ENCODE measurements at regions not wholly inside any gene's neighbourhood (a gene's known extent, or its start where the extent isn't known, plus 50 kb on each side); places are given as distances from the start of the nearest gene placed in this dataset.

GRCh38 chr4:124018383-124019317, 622.1 kb downstream of the SPRY1 start:
- peak; percentile 91 for DNase-seq

DNA sequence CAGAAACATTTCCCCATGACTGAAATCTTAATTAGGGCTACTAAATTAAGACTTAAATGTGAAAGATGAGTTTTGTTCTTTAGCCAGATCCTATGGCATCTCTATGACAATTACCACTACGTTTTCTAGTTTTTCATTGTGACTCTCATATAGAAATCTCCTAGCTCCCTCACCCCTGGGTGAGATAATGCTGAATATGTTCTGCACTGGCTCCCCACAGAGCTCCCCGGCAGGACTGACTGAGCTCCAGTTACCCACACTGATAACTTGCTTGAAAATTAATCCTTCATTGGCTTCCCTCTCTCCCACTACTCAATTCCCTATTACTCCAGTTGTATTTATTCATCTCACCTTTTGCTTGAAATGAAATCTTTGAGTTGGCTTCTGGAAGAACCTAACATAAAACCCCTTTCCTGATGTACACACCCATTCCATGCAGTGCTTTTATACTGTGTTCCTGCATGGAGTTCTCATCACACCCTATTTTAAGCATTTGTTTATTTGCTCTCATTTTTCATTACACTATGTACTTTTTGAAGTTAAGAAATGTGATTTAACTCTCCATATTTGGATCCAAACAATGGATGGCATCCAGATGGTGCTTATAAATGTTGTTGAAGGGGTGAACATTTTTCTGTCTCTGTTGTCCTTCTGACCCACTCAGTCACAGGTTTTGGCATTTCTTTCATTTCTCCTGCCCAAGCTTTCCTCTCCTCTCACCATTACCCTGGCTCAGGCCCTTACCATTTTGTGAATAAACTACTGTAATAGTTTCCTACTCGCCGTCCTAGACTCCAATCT, 623.4 kb downstream of the SPRY1 start:
- no peak for DNase-seq

- no peak for DNase-seq
Measured at GRCh38 chr4:124025000-124025399, 628.4 kb downstream of the SPRY1 start.

- no peak for DNase-seq
Measured at GRCh38 chr4:124025428-124025827, 628.8 kb downstream of the SPRY1 start.

DNA sequence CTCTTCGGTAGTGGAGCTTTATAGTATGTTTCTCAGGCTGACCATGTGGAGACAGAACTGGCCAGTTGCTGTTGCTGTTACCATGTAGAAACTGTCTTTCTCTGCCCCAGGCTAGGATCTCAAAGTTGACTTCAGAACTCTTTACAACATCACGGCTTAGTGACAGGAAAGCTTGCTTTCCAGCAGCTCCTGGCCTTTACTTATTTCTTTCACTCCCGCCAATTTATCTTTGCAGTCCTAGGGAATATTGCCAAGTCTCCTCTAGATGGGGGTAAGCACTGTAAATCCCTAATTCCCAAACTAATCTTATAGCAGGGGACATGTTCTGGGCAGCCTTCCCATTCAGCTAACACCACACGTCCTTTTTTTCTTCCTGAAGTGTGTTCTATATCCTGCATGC, 631.6 kb downstream of the SPRY1 start:
- no peak for DNase-seq

DNA sequence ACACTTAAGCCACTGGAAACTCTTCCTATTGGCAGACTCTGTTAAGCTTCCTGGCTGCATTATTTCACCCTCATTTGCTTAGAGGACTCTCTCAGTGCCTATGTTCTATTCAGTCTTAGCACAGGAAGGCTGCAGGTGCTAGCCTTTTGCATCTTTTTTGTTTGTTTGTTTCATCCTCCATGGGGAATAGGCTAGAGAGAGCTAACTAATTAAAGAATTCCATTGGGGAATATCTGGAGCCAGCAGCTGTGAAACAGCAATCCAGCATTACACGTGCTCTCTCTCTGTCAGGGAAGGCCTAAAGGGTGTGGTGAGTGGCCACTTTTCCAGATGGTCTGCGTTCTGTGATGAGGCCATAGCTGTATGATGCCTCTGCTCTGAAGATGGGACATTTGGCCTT, 633.6 kb downstream of the SPRY1 start:
- no peak for DNase-seq

- no peak for DNase-seq
Measured at GRCh38 chr4:124032035-124032434, 635.4 kb downstream of the SPRY1 start.

DNA sequence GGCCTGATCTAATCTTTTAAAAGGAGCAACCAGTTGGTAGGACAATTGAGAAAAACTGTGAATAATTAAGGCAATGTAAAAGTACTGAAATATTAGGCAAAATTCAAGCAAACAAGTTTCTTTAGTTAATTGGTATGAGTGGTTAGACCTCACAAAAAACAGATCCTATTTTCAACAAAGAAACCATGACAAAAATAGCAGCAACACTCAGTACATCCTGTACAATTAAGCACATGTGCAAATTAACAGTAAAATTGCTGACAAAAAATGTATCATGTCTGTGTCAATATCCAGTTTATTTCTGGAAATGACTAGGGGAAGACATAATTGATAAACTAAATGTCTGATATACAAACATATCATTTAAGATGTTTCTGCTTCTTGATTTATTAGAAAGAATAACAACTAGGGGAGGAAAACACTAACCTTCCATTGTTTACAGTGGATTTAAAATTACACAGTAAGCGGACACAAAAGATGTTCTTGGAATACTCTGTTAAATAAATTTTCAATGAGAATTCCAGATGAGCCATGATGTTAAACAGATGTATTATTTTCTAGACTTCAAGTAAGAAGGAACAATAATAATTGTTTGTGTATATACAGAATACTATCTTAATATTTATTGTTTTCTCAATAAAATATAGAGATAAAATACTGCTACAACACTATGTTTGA, 638.9 kb downstream of the SPRY1 start:
- DNase-seq = no peak

- no peak for DNase-seq
Measured at GRCh38 chr4:124037236-124037635, 640.6 kb downstream of the SPRY1 start.

GRCh38 chr4:124044330-124044729, 647.7 kb downstream of the SPRY1 start:
- DNase-seq = no peak

- DNase-seq = no peak
Measured at GRCh38 chr4:124044867-124045266, 648.3 kb downstream of the SPRY1 start.

DNA sequence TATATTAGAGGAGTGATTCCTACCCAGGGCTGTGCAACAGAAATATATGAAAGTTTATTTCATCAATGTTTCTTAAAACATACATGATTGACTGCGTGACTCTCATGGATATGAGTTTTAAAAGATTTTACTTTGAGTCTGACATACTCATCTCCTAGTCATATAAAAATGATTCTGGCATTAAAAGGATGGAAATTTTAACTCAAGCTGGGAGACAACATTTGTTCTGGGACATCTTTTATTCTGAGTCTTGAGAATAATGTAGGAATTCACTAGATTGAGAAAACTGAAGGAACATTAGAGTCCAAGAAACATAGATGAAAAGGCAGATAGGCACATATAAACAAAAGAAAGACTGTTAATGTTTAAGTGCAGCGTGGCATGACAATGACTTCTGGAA, 649.6 kb downstream of the SPRY1 start:
- no peak for DNase-seq

DNA sequence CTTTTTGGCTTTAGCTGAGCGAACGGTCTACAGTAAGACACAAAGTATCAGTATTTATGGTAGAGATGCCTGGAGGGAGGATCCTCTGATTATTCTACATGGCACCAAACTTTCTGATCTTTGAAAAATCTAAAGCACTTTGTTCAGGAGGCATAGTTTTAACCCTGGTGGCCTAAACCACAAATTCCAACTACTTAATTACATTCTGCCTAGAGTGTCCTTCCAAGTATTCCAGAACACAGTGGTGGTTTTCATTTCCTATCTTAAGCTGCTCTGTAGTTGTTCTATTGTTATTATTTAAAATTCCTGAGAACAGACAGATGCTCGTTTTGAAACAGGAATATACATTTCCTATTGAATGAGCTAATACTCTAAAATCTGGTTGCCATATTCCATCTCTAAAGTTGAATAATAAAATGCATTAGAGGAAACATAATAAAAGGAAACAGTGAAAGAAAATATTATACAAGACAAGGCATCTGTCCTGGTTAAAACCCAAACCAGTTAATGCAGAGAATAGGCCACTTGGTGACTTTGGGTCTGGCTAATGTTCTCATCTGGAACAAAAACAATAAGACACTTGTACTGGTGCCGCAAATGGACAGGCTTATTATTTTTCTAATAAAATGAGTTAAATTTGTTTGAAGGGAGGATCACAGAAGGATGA, 657.4 kb downstream of the SPRY1 start:
- no peak for DNase-seq

DNA sequence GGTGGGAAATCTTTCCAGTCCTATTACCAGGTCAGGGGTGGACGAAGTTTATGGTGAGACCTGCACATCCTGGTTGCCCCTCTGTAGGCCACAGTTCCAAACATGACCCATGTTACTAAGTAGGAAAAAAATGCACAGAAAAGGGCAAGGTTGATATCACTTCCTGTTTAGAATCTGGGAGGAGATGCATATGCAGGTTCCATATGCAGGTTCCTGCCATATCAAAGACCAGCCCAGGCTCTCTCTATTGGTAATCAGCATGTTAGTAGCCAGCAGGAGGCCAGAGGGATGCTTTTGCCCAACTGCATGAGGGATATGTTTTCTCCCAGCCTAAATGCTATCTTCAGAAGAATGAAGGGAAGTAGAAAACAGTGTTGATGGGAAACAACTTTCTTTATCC, 657.2 kb downstream of the ANKRD50 start:
- DNase-seq = no peak

DNA sequence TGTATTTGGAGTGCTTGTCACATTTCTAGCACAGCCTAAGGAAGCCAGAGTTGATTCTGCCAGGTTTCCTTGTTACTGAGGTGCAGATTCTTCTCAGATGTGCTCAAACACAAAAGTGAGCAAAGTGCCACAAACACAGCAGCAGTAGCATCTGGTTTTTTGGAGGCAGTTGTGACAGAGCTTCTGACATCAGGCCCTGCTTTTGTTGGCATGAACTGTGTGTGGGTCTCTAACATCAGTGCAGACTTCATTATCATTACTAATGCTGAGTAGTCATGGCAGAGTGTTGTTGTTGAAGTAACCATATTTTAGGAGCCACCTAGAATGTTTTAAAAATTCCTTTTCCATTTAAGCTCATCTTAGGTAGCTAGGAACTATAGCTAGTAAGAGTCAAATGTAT, 656.6 kb downstream of the ANKRD50 start:
- no peak for DNase-seq

DNA sequence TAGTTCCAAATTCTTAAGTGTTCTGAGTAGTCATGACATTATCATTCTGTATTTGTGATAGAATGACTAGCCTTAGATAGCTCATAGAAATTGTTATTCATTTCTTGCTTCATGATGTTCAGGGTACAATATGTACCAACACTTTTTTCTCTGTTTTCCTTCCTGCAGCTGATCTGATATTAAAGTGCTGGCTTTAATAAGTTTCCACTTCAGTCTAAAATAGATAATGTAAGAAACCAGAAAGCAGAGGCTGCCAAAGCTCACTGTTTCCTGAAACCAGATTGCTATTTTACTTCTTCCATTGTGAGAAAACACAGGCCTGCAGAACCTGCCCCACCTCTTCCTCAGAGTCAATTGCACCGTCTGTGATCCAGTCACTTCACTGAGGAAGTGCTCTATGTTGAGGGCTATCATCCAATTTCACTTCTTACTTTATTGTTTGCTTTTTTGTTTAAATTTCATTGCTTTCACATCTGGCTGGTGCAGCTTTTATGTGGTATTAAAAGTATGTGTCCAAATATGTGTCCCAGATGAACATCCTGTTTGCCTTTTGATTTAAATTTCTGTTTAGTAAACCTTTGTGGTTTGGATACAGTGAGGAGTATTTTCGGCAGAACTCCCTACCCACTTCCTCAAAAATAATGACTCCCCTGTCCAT, 652.1 kb downstream of the ANKRD50 start:
- peak; percentile 70 for DNase-seq

GRCh38 chr4:124061413-124061812, 651.1 kb downstream of the ANKRD50 start:
- peak; percentile 34 for DNase-seq

GRCh38 chr4:124065422-124065821, 647.1 kb downstream of the ANKRD50 start:
- peak; percentile 25 for DNase-seq

- peak; percentile 61 for DNase-seq
Measured at GRCh38 chr4:124065936-124066335, 646.6 kb downstream of the ANKRD50 start.

GRCh38 chr4:124066595-124066994, 645.9 kb downstream of the ANKRD50 start:
- no peak for DNase-seq

DNA sequence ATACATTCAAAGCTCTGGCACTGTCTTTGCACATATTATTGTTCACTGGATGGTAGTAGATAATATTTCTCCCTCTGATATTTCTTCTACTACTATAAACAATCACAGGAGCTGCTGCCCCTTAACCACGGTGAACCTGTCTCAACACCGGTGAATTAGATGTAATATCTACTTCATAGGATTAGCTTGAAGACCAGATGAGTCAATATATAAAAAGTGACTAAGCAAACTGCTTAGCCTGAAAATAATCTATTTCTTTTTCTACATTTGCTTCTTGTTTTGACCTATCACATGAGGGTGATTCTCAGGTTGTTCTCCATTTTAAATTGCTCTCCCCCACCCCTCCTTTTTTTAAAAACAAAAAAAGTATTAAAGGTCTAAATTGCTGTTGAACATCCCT, 645.5 kb downstream of the ANKRD50 start:
- DNase-seq = no peak
